Stromal cell of bone marrow (primary cell): ENCODE measurements at regions not wholly inside any gene's neighbourhood (a gene's known extent, or its start where the extent isn't known, plus 50 kb on each side); places are given as distances from the start of the nearest gene placed in this dataset.
"Not testable (repeated sequence)": the region's sequence is repeated elsewhere in the genome, so short reads cannot be mapped to it uniquely, and the experiment has no call there.

Experiments used
- DNase-seq: peaks from one replicate; pipeline ENCODE4 v3.0.0-alpha.2; 2012; ENCODE audit warnings: low read depth

DNA sequence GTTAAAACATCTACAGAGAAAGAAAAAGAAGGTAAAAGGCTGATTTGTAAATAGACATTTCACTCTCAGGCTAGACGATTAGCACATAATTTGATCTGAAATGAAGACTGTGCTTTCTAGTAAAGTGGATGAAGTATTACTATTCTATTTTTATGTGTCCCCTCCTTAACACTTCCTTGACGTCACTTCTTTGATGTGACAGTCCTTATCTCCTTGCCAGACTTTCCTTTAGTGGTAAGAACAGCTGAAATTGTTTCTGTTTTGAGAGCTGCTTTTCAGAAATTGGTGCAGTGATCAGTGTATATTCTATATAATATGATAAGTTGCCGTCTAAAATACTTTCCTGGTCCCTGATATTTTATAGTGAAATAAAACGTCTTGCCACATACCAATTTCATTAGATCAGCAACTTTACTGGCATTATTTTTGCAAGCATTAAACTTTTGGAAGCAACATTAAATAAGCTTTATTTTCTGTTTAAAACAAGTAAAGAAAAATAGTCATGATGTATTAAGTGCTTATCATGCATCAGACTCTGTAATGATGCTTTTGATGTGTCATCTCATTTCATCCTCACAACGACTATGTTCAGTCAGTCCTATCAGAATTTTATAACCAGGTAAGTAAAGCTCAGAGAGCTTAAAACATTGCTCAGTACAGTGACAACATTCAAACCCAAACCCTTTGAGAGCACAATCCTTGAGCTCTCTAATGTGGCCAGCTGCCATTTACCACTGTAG is 210.3 kb upstream of the PCDH9 start:
- DNase-seq, result no peak

DNA sequence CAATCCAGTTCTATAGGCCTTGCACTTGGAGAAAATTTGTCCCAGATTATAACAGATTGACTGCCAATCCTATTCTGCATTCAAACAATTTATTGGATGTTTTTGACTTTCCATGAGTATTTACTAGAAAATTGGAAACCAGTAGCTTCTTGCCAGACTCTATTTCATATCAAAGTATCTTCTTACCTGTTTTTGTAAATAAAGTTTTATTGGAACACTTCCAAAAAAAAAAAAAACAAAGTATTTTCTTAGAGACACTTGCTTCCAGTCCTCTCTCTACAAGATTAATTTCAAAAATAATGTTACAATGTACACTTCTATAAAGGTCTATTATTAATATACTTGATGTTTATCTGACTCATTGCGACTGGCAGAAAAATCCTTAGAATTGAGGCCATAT is 209.2 kb upstream of the PCDH9 start:
- no peak for DNase-seq

DNA sequence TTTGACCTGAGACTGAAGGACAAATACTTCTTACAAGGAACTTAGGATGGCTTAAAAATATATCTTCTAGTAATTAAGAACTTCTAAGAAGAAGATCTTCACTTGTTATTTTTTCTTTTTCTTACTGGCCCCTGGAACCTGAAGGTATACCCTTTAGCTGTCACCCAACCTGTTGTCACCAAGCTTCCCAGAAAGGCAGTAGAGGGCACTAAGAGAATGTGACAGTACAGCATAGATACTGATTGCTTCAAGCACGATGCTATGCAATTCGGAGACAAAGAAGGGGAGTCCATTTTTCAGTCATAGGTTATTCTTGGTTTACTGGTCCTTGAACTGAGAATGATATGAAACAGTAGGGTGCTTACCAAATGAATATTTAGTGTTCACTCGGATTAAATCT is 208.3 kb upstream of the PCDH9 start:
- DNase-seq, result no peak

DNA sequence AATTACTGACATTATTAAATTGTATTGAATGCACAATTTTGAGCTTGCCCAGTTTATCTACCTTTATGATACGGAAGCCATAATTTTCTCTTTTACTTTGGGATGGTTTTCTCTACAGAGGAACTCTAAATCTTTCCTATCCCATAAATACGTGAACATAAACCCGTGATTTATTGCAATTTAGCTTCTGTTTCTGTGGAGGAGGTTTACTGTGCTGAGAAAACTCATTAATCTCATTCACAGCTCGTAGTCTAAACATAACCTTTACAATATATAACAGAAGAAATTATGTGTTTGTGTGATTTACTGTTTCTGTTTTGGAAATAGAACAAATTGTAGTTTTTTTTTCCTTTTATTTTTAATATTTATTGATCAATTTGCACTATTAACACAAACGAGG is 207.1 kb upstream of the PCDH9 start:
- no peak for DNase-seq

DNA sequence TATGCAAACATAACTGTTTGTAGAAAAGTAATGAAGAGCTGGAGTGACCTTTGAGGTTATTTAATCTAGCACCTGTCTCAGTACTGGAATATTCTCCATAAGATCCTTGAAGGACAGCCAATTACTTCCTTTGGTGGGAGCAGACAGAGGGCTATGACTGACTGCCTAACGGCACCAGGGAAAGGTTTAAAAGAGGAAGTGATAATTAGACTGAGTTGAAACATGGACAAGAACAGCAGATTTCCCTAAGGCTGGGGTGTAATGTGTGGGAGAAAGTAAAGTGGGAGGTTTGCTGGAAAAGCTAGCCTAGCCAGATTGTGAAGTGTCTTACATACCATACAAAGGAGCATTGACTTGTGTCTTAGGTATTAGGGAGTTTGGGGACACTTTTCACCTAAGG is 191.3 kb upstream of the PCDH9 start:
- DNase-seq, result no peak

DNA sequence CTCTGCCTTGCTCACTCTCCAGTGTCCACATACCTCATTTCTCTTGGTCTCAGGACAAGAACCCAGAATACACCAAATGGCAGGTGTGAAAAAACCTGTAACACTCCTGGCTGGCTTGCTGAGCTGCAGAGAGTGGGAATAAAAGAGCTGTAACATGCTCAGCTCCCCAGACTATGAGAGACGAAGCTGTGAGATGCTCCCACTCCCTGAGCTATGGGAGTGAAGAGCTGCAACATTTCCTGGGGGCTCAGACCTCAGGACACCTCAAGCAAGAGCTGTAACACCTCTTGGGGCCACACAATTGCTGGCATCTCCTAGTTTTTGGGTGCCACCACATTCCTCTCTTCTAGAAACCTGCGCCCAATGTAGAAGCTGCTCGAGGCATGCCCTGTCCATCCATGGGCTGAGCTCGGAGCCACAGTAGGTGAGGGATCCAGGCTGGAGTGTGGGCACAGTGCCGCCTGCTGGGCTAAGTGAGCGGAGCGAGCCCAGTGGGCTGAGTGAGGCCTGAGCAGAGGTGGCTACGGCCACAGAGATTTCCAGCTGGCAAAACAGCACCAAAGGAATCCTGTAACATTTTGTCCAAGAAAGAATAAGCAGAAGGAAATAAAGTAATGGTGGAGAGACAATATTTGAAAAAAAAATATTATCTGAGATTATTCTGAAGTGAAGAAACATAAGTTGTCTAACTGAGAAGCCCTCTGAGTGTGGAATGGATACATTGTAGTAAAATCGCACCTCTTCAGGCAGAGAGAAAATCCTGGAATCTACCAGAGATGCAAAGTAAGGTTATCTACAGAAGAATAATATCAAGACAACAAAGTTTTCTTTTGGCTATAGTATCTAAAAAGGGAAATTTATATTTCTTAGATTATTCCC is 186.2 kb upstream of the PCDH9 start:
- peak; percentile 12 for DNase-seq

DNA sequence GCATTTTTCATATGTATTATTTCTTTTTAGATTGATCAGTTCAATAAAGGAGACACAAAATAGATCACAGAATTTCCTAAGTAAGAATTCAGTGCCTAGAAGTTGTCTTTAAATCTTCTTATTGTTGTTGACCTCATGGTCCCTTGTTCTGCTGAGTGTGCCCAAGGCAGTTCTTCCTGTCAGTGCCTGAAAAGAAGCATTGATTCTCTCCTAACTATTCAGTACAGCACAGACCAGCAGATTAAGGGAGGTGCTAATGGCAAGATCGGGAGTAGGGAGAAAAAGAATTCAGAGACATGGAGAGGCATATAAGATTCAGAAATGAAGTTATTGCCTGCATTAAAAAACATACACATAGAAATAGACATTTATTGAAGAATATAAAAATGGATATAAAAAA is 180.5 kb upstream of the PCDH9 start:
- DNase-seq, result no peak

DNA sequence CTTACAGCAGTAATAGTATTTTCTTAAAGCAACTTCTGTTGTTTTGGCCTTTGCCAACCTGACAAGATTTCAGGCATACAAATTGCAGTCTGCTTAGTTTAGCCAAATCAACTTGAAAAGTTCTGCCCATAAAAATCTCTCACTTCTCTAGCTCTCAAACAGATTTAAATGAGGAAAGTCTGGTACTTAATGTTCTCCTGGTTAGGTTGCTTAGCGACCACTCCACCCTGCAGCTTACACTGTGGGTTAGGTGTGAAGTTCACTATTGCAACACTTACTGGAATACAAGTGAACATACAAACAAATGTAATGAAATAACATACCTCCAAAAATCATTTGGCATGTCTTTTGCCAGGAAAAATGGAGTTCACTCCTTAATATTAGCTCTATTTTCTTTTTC is 178.7 kb upstream of the PCDH9 start:
- no peak for DNase-seq

DNA sequence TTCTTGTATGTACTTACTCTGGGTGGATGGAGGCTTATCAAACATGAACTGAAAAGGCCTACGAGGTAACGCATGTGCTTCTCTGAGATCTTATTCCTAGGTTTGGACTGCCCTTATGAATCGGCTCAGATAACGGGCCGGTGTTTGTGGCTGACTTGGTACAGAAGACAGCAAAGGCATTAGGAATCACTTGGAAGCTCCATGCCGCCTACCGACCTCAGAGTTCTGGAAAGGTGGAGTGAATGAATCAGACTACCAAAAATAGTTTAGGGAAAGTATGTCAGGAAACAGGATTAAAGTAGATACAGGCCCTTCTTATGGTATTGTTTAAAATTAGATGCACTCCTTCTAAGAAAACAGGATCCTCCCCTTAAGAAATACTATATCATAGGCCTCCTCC is 172.4 kb upstream of the PCDH9 start:
- DNase-seq, result no peak

DNA sequence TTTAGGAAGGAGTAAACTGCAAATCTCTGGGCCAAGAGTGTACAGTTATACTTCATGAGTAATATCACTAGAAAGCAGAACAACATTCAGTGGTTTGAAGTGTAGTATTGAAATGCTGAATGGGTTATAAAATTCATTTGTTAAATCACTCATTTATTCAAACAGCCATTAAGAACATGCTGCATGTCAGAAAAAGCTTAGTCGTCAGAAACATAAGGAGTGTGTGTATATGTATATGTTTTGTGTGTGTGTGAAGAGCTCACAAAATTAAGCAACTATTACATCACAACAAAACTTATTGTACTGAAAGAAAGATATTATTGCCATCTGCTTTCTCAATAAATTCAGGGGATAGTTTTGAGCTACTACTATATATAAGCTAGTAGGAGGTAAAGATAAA is 165.4 kb upstream of the PCDH9 start:
- no peak for DNase-seq

DNA sequence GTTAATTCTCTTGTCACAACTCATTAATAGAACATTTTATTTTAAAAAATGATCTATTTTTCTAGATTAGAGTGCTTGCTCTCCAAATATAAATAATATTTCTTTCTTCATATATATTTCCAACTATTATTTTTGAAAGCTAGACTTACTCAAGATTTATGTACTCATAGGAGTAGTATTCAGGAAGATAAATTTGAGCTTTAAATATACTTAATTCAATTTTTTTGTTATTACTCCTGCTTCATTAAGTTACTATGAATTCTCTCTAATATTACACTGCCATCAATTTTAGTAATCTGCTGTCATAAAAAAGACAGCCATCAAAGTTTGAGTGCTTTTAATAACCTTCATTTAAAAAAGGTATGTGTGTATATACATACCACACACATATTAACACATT is 161.9 kb upstream of the PCDH9 start:
- DNase-seq, result no peak

DNA sequence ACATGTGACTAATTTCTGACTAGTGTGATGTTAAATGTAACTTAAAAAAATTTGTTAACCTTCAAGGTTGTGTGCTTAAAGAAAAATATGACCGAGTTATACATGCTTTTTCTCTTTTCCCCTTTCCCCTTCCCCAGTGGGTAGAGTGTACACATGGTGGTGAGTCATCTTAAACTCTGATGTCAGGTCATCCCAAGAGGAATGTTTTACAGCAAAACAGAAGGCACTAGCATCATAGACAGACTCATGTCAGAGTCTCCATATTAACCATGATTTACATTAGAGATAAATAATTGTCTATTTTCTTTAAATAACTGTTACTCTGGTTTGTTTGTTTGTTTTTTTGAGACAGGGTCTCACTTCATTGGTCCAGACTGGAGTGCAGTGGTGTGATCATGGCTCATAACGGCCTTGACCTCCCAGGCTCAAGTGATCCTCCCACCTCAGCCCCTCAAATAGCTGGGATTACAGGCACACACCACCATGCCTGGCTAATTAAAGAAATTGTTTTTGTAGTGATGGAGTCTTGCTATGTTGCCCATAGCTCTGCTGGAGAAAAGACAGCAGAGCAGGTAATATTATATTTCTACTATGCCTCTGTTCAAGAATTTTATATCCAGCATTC is 160.4 kb upstream of the PCDH9 start:
- peak; percentile 6 for DNase-seq

DNA sequence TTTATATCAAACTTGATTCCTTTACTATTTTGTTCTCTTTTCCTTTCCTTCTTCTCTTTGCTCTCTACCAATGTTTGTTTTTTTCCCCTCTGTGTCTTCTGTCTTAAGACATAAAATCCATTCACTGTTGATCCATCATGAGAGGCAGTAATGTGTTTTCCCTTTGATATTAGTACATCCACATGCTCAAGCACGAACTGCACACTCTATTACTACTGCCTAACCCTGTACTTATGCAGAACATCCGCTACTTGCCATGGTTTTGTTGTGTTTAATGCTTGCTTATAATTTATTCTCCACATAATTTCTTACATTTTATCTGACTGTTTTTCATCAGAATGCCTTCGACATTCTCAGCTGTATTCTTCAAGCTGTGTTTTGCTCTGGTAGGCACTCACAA is 159.0 kb upstream of the PCDH9 start:
- DNase-seq, result no peak

DNA sequence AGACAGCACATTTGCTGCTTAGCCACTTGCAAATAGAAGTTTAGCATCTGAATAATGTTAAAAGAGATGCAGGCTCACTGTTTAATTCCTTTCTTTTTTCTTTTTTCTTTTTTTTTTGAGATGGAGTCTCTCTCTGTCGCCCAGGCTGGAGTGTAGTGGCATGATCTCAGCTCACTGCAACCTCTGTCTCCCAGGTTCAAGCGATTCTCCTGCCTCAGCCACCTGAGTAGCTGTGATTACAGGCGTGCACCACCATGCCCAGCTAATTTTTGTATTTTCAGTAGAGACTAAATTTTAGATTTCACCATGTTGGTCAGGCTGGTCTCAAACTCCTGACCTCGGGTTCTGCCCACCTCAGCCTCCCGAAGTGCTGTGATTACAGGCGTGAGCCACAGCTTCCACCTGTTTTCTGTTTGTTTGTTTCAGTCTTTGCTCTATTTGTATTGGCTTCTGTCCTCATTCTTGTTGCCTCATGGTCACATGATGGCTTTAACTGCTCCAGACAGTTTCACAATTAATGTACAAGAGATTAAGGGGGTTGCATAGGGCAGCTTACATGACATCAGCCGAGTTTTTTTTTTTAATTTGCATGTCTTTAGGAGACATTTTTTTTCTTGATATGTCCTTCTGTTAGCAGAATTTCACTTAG is 153.1 kb upstream of the PCDH9 start:
- DNase-seq, result not testable (repeated sequence)

DNA sequence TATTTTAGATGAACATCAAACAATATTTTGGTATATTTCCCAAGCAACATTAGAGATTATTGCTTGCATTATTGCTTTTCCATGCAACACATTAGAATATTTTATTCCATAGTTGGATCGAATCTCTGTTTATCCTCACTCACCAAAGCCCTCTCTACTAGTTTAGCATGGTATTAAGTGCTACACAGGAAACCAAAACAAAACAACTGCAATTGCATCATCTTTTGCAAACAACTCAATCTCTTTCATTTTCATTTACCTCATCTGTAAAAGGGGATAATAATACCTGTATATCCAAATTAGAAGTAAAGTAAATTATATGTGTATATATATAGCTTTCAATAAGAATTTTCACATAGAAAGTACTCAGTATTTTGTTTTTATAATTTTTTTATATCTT is 147.8 kb upstream of the PCDH9 start:
- no peak for DNase-seq

DNA sequence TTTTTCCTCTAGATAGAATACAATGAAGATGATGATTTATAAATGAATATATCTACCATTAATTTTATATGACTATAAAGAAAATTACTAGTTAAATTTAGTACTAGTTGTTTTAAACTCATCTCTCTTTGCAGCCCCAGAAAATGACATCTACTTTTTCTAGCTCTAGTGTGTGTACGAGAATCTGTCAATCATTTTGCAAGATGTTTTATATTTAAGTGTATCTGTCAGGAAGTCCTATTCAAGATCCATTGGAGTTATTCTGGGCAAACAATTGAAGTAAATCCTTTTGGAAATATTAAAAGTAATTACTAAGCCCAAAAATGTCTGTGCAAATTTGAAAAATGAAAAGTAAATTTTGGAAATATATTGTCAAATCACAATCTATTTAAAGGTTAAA is 144.3 kb upstream of the PCDH9 start:
- DNase-seq, result no peak

DNA sequence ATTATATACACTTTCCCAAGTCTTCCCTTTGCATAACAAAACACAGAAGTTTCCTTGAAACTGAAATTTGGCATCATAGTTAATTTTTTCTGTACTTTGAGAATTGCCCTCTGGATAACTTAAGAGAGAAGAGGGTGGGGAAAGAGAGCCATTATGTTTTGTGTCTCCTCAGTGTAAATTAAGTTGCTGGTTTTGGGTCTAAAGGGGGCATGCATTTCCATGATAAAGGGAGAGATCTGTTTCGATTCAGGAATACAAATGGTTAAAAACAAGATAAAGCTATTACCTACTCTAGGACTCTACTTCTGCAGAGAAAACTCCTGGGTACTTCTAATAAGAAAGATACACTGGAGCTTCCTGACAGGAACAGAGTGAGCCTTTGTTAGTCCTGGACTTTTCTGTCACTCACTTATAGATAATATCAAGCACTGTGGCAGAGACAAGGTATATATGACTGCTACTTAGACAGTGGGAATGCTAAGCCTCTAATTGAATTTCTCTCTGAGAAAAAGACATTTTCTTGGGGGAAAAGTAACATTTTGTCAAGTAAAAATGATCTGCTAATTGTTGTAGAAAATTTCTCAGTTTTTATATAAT is 142.8 kb upstream of the PCDH9 start:
- DNase-seq, result no peak

DNA sequence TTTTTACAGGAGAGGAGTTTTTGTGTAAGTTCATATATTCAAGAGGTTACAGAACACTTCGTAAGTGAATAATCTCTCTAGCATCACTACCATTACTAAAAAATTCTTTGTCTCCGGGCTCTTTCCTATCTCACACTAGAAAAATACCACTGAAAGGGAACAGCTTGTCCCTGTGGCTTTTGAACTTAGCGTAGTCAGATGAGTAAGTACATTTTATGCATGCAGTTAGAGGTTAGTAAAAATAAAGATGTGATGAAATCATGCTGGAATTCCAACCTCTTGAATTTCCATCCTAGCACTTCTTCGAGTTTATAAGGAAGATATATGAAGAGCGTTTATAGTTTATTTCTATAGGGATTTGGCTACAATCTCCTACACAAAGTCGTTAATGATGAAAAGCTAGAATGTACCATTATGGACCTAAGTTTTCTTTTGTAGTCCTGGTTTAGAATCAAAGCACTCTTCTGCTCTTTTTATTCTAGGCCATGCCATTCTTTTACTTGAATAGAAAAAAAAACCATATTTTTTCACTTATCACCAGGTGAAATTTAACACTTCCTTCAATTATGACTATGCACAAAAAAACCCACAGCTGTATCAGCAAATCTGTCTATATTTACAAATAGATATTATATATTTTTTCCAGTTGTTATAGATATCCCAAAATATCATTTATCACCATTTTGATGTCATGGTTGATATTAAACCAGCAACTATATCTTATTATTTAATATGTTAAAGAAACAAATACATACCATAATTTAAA is 139.9 kb upstream of the PCDH9 start:
- DNase-seq, result peak; percentile 54

DNA sequence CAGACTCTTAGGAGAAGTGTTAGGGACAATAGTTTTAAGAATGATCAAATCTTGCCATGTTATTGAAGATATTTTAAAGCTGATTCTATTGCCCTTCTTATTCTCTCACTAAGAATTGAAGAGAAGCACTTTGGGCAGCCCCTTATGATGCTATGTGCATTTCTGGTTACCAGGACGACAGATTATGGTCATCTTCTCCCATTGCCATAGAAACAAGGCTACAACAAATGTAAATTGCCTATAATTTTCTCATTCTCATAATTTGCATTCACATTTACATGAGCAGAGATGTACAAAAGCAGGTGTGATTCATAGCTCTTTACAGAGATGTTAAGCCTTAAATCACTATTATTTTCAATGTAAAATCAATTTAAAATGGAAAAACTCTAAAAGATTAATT is 137.3 kb upstream of the PCDH9 start:
- DNase-seq, result no peak

DNA sequence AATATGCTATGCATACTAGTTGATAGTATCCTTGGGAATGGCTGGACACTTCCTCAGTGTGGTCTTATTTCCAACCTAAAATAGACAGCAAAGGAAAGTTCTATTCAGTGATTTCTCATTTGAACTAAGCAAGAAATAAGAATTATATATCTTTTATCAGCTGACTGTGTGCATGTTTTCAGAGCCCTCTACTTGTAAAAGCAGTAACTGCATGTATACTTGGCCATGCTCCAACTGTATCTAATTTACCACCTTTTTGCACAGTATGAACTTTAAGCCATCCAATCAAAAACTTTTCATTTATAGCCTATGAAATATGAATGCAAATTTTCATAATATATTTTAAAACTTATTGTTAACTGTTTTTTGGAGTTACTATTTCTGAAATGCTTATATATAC is 136.4 kb upstream of the PCDH9 start:
- DNase-seq, result no peak

DNA sequence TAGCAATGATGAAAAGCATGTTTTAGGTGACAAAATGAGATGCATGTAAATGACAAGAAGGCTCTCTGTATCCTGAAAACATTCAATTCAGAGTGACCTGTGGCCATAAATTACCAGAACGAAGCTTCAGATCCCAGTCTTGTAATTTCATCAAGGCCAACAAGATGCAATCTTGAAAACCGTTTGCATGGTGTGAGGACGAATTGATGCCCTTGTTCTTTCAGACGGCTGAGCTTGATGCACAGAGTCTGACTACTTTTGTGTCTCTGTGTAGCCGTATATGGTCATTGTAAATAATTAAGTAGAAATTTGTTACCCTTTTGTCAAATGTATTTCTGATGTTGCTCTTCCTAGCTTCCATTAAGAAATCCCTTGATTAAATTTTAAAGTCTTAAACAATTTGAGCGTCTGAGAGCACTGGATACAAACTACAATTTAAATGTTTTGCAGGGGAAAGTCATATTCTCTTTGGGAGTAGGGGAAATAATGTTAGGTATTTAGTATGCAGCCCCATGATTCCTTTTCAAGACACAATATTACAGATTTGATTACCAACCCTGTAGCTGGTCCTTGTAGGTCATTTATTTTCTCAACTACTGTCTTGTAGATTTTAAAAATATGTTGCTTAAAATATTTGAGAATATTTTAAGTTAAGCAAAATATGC is 125.8 kb upstream of the PCDH9 start:
- DNase-seq, result no peak
